HCT116 (cell line): ENCODE measurements at regions not wholly inside any gene's neighbourhood (a gene's known extent, or its start where the extent isn't known, plus 50 kb on each side); places are given as distances from the start of the nearest gene placed in this dataset.

Source experiments
- ATF3 ChIP-seq: IDR thresholded peaks from 2 replicates; pipeline ENCODE4 v1.6.1; 2012
- CTCF ChIP-seq, 3 experiments: fragments of 200-600 bp in 1 of 3; sonication (generic) in 1 of 3; IDR thresholded peaks in 2 of 3; conservative IDR thresholded peaks in 1 of 3; 2 replicates each; pipeline ENCODE4 v1.5.1; 2012 to 2017; ENCODE audit warnings: low read depth in 2 of 3, low read length in 2 of 3, antibody characterized with exemption in 1 of 3, borderline replicate concordance in 1 of 3, control low read depth in 1 of 3, mild to moderate bottlenecking in 1 of 3, mixed read lengths in 1 of 3, mixed run types in 1 of 3, moderate library complexity in 1 of 3; ENCODE audit not compliant: insufficient read depth in 1 of 3
- EZH2 ChIP-seq: fragments of 200-600 bp; sonication (generic); IDR thresholded peaks from 2 replicates; pipeline ENCODE4 v1.6.1; 2017; ENCODE audit warnings: antibody characterized with exemption, mixed run types
- POLR2A ChIP-seq: IDR thresholded peaks from 2 replicates; pipeline ENCODE4 v1.7.0; 2011; ENCODE audit warnings: borderline replicate concordance; ENCODE audit not compliant: insufficient read depth, insufficient read length; ENCODE audit errors: extremely low read depth
- REST ChIP-seq: IDR thresholded peaks from 2 replicates; pipeline ENCODE4 v1.6.1; 2012; ENCODE audit warnings: low read depth
- SP1 ChIP-seq: IDR thresholded peaks from 2 replicates; pipeline ENCODE4 v1.6.1; 2012; ENCODE audit warnings: low read depth
- YY1 ChIP-seq: IDR thresholded peaks from 2 replicates; pipeline ENCODE4 v1.6.1; 2011; ENCODE audit warnings: low read length, low read depth, moderate library complexity, mild to moderate bottlenecking; ENCODE audit not compliant: insufficient replicate concordance; ENCODE audit errors: extremely low read depth
- ZBTB33 ChIP-seq: IDR thresholded peaks from 2 replicates; pipeline ENCODE4 v1.6.1; 2011; ENCODE audit warnings: mild to moderate bottlenecking, low read length, moderate library complexity; ENCODE audit not compliant: insufficient replicate concordance; ENCODE audit errors: extremely low read depth

- TF ChIP-seq CTCF (IDR thresholded peaks at IDR 0.05 in 2 of 3, conservative IDR thresholded peaks at IDR 0.05 in 1 of 3; ENCODE audit: borderline replicate concordance in 1 of 3, insufficient read depth in 1 of 3, low read depth in 2 of 3, low read length in 2 of 3) (no peak), POLR2A (no peak), YY1 (no peak), ATF3 (no peak), SP1 (no peak), EZH2 (no peak), ZBTB33 (no peak), REST (no peak)
Observed at GRCh38 chr2:236774171-236774570, 204.5 kb downstream of the ACKR3 start.
